HEK293 (cell line): ENCODE measurements at regions not wholly inside any gene's neighbourhood (a gene's known extent, or its start where the extent isn't known, plus 50 kb on each side); places are given as distances from the start of the nearest gene placed in this dataset.

ENCODE experiments used
- YY1 ChIP-seq: fragments of 450-650 bp; formaldehyde crosslinking; IDR thresholded peaks from 2 replicates; pipeline ENCODE4 v1.5.1; 2018; ENCODE audit warnings: missing biosample characterization, missing genetic modification characterization
- ZNF174 ChIP-seq: fragments of 450-650 bp; formaldehyde crosslinking; IDR thresholded peaks from 2 replicates; pipeline ENCODE4 v1.5.0; 2017; ENCODE audit warnings: missing biosample characterization, mild to moderate bottlenecking, missing genetic modification characterization
- TF ChIP-seq, protein P1 (sequence below): fragments of 450-650 bp; formaldehyde crosslinking; IDR thresholded peaks from 2 replicates; pipeline ENCODE4 v1.5.1; 2016; ENCODE audit warnings: missing biosample characterization, missing genetic modification characterization
- TF ChIP-seq, protein P2 (sequence below): fragments of 450-650 bp; formaldehyde crosslinking; IDR thresholded peaks from 2 replicates; pipeline ENCODE4 v1.5.1; 2016; ENCODE audit warnings: missing biosample characterization, missing genetic modification characterization

DNA sequence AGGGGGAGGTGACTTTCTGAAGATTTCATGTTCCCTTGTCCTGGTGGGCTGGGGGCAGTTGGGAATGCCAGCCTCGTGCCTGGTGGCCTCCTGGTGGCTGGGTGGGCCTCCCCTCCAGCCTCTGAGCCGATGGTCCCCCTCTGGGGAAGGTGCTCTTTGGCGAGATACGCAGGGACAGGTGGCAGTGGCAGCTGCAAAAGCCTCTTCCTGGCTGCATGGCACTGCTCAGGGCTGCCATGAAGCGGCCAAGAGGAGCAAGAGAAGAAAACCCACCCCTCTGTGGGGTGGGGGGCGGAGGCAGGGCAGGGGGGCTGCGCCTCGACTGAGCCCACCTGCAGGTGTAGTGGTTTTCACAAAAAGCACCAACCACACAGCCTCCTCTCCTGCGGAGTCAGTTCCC, 61.8 kb upstream of the PHF21B start:
- TF ChIP-seq, protein P1, sequence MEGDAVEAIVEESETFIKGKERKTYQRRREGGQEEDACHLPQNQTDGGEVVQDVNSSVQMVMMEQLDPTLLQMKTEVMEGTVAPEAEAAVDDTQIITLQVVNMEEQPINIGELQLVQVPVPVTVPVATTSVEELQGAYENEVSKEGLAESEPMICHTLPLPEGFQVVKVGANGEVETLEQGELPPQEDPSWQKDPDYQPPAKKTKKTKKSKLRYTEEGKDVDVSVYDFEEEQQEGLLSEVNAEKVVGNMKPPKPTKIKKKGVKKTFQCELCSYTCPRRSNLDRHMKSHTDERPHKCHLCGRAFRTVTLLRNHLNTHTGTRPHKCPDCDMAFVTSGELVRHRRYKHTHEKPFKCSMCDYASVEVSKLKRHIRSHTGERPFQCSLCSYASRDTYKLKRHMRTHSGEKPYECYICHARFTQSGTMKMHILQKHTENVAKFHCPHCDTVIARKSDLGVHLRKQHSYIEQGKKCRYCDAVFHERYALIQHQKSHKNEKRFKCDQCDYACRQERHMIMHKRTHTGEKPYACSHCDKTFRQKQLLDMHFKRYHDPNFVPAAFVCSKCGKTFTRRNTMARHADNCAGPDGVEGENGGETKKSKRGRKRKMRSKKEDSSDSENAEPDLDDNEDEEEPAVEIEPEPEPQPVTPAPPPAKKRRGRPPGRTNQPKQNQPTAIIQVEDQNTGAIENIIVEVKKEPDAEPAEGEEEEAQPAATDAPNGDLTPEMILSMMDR (tag by site-specific recombination): no peak
- no peak for TF ChIP-seq ZNF174 (tag by site-specific recombination)
- TF ChIP-seq, protein P2, sequence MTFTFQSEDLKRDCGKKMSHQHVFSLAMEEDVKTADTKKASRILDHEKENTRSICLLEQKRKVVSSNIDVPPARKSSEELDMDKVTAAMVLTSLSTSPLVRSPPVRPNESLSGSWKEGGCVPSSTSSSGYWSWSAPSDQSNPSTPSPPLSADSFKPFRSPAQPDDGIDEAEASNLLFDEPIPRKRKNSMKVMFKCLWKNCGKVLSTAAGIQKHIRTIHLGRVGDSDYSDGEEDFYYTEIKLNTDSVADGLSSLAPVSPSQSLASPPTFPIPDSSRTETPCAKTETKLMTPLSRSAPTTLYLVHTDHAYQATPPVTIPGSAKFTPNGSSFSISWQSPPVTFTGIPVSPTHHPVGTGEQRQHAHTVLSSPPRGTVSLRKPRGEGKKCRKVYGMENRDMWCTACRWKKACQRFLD (tag by site-specific recombination): no peak
- TF ChIP-seq YY1 (tag by site-specific recombination): no peak
